OCI-LY1 (cell line): ENCODE measurements at regions not wholly inside any gene's neighbourhood (a gene's known extent, or its start where the extent isn't known, plus 50 kb on each side); places are given as distances from the start of the nearest gene placed in this dataset.

Experiments used
- H2AFZ ChIP-seq: fragments of 200-600 bp; sonication (generic), shearing (Covaris generic); 2 replicates; pipeline ENCODE4 v1.6.0; 2014; ENCODE audit warnings: antibody characterized with exemption, mild to moderate bottlenecking, low read length
- H3F3A ChIP-seq: fragments of 200-600 bp; sonication (generic), shearing (Covaris generic); 2 replicates; pipeline ENCODE4 v1.6.0; 2014; ENCODE audit warnings: mild to moderate bottlenecking, antibody characterized with exemption, low read length, moderate library complexity; ENCODE audit not compliant: insufficient read depth
- H3K27ac ChIP-seq: fragments of 200-600 bp; sonication (generic); 2 replicates; pipeline ENCODE4 v1.5.1; 2014; ENCODE audit warnings: low read length, mixed run types, mild to moderate bottlenecking, low read depth; ENCODE audit not compliant: poor library complexity, severe bottlenecking
- H3K27me3 ChIP-seq: fragments of 200-600 bp; sonication (generic); 2 replicates; pipeline ENCODE4 v1.6.0; 2014; ENCODE audit warnings: antibody characterized with exemption, mild to moderate bottlenecking, low read length, moderate library complexity; ENCODE audit not compliant: insufficient read depth
- H3K36me3 ChIP-seq: fragments of 200-600 bp; sonication (generic); 2 replicates; pipeline ENCODE4 v1.6.1; 2014; ENCODE audit warnings: mild to moderate bottlenecking, antibody characterized with exemption, low read length, moderate library complexity, mixed read lengths; ENCODE audit not compliant: insufficient read depth
- H3K4me1 ChIP-seq: fragments of 200-600 bp; sonication (generic); 2 replicates; pipeline ENCODE4 v1.5.1; 2014; ENCODE audit warnings: mild to moderate bottlenecking, low read length, moderate library complexity; ENCODE audit not compliant: insufficient read depth, severe bottlenecking
- H3K4me2 ChIP-seq: fragments of 200-600 bp; sonication (generic), shearing (Covaris generic); 2 replicates; pipeline ENCODE4 v1.6.1; 2014; ENCODE audit warnings: low read length
- H3K4me3 ChIP-seq: fragments of 200-600 bp; sonication (generic); 2 replicates; pipeline ENCODE4 v1.5.1; 2014; ENCODE audit warnings: low read length, low read depth, mild to moderate bottlenecking, mixed read lengths; ENCODE audit not compliant: poor library complexity, severe bottlenecking
- H3K79me2 ChIP-seq: fragments of 200-600 bp; shearing (Covaris generic); 2 replicates; pipeline ENCODE4 v1.6.1; 2016; ENCODE audit warnings: mixed run types, low read length, mixed read lengths; ENCODE audit not compliant: insufficient read depth
- H3K9ac ChIP-seq: fragments of 200-600 bp; sonication (generic), shearing (Covaris generic); 2 replicates; pipeline ENCODE4 v1.6.1; 2014; ENCODE audit warnings: mild to moderate bottlenecking, low read length, mixed read lengths
- H3K9me2 ChIP-seq: fragments of 200-600 bp; sonication (generic), shearing (Covaris generic); 2 replicates; pipeline ENCODE4 v1.6.1; 2014; ENCODE audit warnings: low read depth, mild to moderate bottlenecking, low read length, mixed read lengths
- H3K9me3 ChIP-seq: fragments of 200-600 bp; shearing (Covaris generic); 2 replicates; pipeline ENCODE4 v1.6.1; 2014; ENCODE audit warnings: low read length, mixed read lengths
- H4K20me1 ChIP-seq: fragments of 200-600 bp; sonication (generic), shearing (Covaris generic); 2 replicates; pipeline ENCODE4 v1.6.0; 2016; ENCODE audit warnings: mild to moderate bottlenecking, low read length; ENCODE audit not compliant: insufficient read depth
- CTCF ChIP-seq: fragments of 200-600 bp; sonication (generic), shearing (Covaris generic); IDR thresholded peaks from 2 replicates; pipeline ENCODE4 v1.5.1; 2017; ENCODE audit warnings: mild to moderate bottlenecking, antibody characterized with exemption, low read length, moderate library complexity, mixed read lengths
- EZH2 ChIP-seq: fragments of 200-600 bp; sonication (generic), shearing (Covaris generic); IDR thresholded peaks from 2 replicates; pipeline ENCODE4 v1.8.0; 2017; ENCODE audit warnings: borderline replicate concordance, mixed run types, mild to moderate bottlenecking, antibody characterized with exemption, low read length, moderate library complexity, mixed read lengths

DNA sequence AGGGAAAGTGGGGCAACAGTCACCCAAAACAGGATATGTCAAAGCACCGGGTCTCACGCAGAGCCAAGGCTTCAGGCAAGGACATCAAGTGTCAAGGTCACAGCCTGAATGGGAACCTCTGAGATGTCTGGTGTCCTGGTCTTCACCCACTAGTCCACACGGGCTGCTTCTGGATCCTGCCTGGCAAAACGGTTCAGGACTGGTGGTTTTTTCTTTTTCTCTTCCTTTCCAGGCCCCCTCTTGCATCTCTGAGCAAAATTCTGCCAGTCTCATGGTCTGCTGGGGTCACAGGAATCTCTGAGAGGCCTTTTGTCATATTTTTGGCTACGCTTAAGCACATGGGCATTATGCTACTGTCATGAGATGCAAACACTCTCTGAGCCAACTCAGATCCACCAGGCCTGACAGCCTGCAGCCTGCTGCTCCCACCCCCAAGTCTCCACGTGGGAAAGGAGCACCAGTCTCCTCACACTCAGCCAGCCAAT is 518.2 kb upstream of the ZEB2 start:
- Histone ChIP-seq H2AFZ (peak overlapping the region; percentile 68), H3K4me3 (no peak overlapping the region), H3K79me2 (no peaks in the 10 kb centered on the region), H3K9me2 (no peaks in the 10 kb centered on the region), H4K20me1 (no peaks in the 10 kb centered on the region), H3K27ac (no peak overlapping the region), H3K9me3 (no peaks in the 10 kb centered on the region), H3K9ac (no peak overlapping the region), H3K27me3 (no peaks in the 10 kb centered on the region), H3K4me2 (no peak overlapping the region), H3K4me1 (no peaks in the 10 kb centered on the region), H3F3A (no peaks in the 10 kb centered on the region), H3K36me3 (no peaks in the 10 kb centered on the region)
- TF ChIP-seq CTCF (no peak), EZH2 (no peak)

- no peaks in the 10 kb centered on the region for H3K27me3 ChIP-seq
Observed at GRCh38 chr2:145036421-145037011, 516.6 kb upstream of the ZEB2 start.

GRCh38 chr2:145034511-145034910 is 514.6 kb upstream of the ZEB2 start:
- no peak overlapping the region for H2AFZ ChIP-seq
- H3K27ac ChIP-seq, result no peak overlapping the region
- no peaks in the 10 kb centered on the region for H3K9me2 ChIP-seq
- no peak overlapping the region for H3K4me3 ChIP-seq
- no peaks in the 10 kb centered on the region for H3K27me3 ChIP-seq
- H3K4me2 ChIP-seq, result no peak overlapping the region
- no peaks in the 10 kb centered on the region for H3K79me2 ChIP-seq
- H3K9me3 ChIP-seq, result no peaks in the 10 kb centered on the region
- H3F3A ChIP-seq, result no peaks in the 10 kb centered on the region
- H3K36me3 ChIP-seq, result no peaks in the 10 kb centered on the region
- no peaks in the 10 kb centered on the region for H4K20me1 ChIP-seq
- H3K4me1 ChIP-seq, result no peaks in the 10 kb centered on the region
- TF ChIP-seq CTCF, result no peak
- TF ChIP-seq EZH2, result no peak
- H3K9ac ChIP-seq, result no peak overlapping the region

More at GRCh38 chr2:145036421-145037011, 516.6 kb upstream of the ZEB2 start:
- no peak overlapping the region for H3K4me2 ChIP-seq
- TF ChIP-seq EZH2 (no peak), CTCF (no peak)
- no peak overlapping the region for H2AFZ ChIP-seq
- H3K9ac ChIP-seq, result no peak overlapping the region
- H3K27ac ChIP-seq, result no peak overlapping the region
- no peaks in the 10 kb centered on the region for H3K9me3 ChIP-seq
- no peak overlapping the region for H3K4me3 ChIP-seq
- H3K79me2 ChIP-seq, result no peaks in the 10 kb centered on the region
- H3K36me3 ChIP-seq, result no peaks in the 10 kb centered on the region
- no peaks in the 10 kb centered on the region for H3F3A ChIP-seq
- H4K20me1 ChIP-seq, result no peaks in the 10 kb centered on the region
- no peaks in the 10 kb centered on the region for H3K9me2 ChIP-seq
- H3K4me1 ChIP-seq, result no peaks in the 10 kb centered on the region
